ENCODE measurements at regions not wholly inside any gene's neighbourhood (a gene's known extent, or its start where the extent isn't known, plus 50 kb on each side); places are given as distances from the start of the nearest gene placed in this dataset.
"Not testable (repeated sequence)": the region's sequence is repeated elsewhere in the genome, so short reads cannot be mapped to it uniquely, and the experiment has no call there.

GRCh38 chr10:108612485-108612884 is 1310.8 kb downstream of the XPNPEP1 start:
- H3K27ac ChIP-seq (ENCODE audit: low read length), result no peak overlapping the region
- no peaks in the 10 kb centered on the region for H3K4me1 ChIP-seq (ENCODE audit: control insufficient read depth, insufficient read depth, low read length)
- H3K9me3 ChIP-seq (ENCODE audit: control insufficient read depth, insufficient read depth, low read depth, low read length), result no peaks in the 10 kb centered on the region
- ATAC-seq (no peak), DNase-seq (ENCODE audit: low read depth, low spot score) (no peak)
- ChIA-PET POLR2A (no interaction called here), CTCF (no interaction called here)
- no peak overlapping the region for H3K4me3 ChIP-seq (ENCODE audit: low read depth in 2 of 2, low read length in 2 of 2)
- no TSS peak for BruUV-seq (replicated peaks)
- H3K36me3 ChIP-seq (ENCODE audit: control insufficient read depth, insufficient read depth, low read length), result no peaks in the 10 kb centered on the region
- H3K27me3 ChIP-seq (ENCODE audit: control insufficient read depth, insufficient read depth, low read length), result no peaks in the 10 kb centered on the region
- intact Hi-C loops (cut with micrococcal nuclease; ENCODE audit: unreplicated experiment), result no loop called here
- in situ Hi-C loops (cut with HindIII; ENCODE audit: low pct_unique_long_range_greater_than_20kb, low sequenced_read_pairs), result no loop called here
- no peak for TF ChIP-seq TCF7L2 (IDR thresholded peaks at IDR 0.05; ENCODE audit: low read depth, low read length)

DNA sequence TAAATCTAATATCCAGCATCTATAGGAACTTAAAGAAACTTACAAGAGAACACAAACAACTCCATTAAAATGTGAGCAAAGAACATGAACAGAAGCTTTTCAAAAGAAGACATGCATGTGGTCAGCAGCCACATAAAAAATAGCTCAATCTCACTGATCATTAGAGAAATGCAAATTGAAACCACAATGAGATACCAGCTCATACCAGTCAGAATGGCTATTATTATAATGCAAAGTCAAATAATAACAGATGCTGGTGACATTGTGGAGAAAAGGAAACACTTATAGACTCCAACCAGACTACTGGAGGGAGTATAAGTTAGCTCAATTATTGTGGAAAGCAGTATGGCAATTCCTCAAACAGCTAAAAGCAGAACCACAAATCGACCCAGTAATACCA is 1314.5 kb downstream of the XPNPEP1 start:
- TF ChIP-seq SIN3A (IDR thresholded peaks at IDR 0.05; ENCODE audit: borderline replicate concordance, insufficient read depth, low read depth, low read length) (no peak), POLR2AphosphoS5 (IDR thresholded peaks at IDR 0.05; ENCODE audit: low read depth, low read length) (no peak), TCF7L2 (IDR thresholded peaks at IDR 0.05; ENCODE audit: low read depth, low read length) (no peak)
- TF ChIP-seq, protein P1, sequence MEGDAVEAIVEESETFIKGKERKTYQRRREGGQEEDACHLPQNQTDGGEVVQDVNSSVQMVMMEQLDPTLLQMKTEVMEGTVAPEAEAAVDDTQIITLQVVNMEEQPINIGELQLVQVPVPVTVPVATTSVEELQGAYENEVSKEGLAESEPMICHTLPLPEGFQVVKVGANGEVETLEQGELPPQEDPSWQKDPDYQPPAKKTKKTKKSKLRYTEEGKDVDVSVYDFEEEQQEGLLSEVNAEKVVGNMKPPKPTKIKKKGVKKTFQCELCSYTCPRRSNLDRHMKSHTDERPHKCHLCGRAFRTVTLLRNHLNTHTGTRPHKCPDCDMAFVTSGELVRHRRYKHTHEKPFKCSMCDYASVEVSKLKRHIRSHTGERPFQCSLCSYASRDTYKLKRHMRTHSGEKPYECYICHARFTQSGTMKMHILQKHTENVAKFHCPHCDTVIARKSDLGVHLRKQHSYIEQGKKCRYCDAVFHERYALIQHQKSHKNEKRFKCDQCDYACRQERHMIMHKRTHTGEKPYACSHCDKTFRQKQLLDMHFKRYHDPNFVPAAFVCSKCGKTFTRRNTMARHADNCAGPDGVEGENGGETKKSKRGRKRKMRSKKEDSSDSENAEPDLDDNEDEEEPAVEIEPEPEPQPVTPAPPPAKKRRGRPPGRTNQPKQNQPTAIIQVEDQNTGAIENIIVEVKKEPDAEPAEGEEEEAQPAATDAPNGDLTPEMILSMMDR (IDR thresholded peaks at IDR 0.05), result no peak
- TF ChIP-seq, protein P2, sequence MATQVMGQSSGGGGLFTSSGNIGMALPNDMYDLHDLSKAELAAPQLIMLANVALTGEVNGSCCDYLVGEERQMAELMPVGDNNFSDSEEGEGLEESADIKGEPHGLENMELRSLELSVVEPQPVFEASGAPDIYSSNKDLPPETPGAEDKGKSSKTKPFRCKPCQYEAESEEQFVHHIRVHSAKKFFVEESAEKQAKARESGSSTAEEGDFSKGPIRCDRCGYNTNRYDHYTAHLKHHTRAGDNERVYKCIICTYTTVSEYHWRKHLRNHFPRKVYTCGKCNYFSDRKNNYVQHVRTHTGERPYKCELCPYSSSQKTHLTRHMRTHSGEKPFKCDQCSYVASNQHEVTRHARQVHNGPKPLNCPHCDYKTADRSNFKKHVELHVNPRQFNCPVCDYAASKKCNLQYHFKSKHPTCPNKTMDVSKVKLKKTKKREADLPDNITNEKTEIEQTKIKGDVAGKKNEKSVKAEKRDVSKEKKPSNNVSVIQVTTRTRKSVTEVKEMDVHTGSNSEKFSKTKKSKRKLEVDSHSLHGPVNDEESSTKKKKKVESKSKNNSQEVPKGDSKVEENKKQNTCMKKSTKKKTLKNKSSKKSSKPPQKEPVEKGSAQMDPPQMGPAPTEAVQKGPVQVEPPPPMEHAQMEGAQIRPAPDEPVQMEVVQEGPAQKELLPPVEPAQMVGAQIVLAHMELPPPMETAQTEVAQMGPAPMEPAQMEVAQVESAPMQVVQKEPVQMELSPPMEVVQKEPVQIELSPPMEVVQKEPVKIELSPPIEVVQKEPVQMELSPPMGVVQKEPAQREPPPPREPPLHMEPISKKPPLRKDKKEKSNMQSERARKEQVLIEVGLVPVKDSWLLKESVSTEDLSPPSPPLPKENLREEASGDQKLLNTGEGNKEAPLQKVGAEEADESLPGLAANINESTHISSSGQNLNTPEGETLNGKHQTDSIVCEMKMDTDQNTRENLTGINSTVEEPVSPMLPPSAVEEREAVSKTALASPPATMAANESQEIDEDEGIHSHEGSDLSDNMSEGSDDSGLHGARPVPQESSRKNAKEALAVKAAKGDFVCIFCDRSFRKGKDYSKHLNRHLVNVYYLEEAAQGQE (IDR thresholded peaks at IDR 0.05; ENCODE audit: insufficient read depth in 1 of 2, low read depth in 2 of 2, low read length in 1 of 2), result no peak

DNA sequence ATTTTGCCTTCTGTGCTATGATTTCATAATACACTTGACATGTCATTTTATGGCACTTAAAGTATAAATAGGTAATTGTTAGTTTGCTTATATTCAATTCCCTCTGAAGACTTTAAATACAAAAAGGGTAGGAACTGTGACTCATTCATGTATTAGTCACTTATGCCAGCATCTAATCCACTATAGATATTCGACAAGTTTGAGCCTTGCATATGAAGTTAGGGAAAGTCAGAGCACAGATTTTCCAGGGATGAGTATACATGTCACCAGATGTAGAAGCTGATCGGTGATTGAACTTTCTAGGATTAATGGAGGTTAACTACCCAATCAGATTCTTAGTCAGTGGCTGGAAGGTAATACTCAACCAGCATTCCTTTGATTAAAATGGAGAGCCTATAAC is 1321.5 kb downstream of the XPNPEP1 start:
- ATAC-seq (no peak), DNase-seq (ENCODE audit: low read depth, low spot score) (no peak)
- intact Hi-C loops (cut with micrococcal nuclease; ENCODE audit: unreplicated experiment) (no loop called here), in situ Hi-C loops (cut with HindIII; ENCODE audit: low pct_unique_long_range_greater_than_20kb, low sequenced_read_pairs) (no loop called here)
- Histone ChIP-seq H3K36me3 (ENCODE audit: control insufficient read depth, insufficient read depth, low read length) (no peaks in the 10 kb centered on the region), H3K4me3 (ENCODE audit: low read depth in 2 of 2, low read length in 2 of 2) (no peak overlapping the region), H3K27me3 (ENCODE audit: control insufficient read depth, insufficient read depth, low read length) (no peaks in the 10 kb centered on the region), H3K27ac (ENCODE audit: low read length) (no peak overlapping the region), H3K4me1 (ENCODE audit: control insufficient read depth, insufficient read depth, low read length) (no peaks in the 10 kb centered on the region), H3K9me3 (ENCODE audit: control insufficient read depth, insufficient read depth, low read depth, low read length) (no peaks in the 10 kb centered on the region)
- ChIA-PET CTCF (no interaction called here), POLR2A (no interaction called here)
- BruUV-seq (replicated peaks), result no TSS peak
- TF ChIP-seq, protein P1 (IDR thresholded peaks at IDR 0.05), result no peak
- TF ChIP-seq, protein P2 (IDR thresholded peaks at IDR 0.05; ENCODE audit: insufficient read depth in 1 of 2, low read depth in 2 of 2, low read length in 1 of 2), result no peak
- no peak for TF ChIP-seq POLR2AphosphoS5 (IDR thresholded peaks at IDR 0.05; ENCODE audit: low read depth, low read length)
- no peak for TF ChIP-seq SIN3A (IDR thresholded peaks at IDR 0.05; ENCODE audit: borderline replicate concordance, insufficient read depth, low read depth, low read length)
- no peak for TF ChIP-seq TCF7L2 (IDR thresholded peaks at IDR 0.05; ENCODE audit: low read depth, low read length)

More for the DNA sequence above, 1314.5 kb downstream of the XPNPEP1 start:
- DNase-seq (ENCODE audit: low read depth, low spot score), result no peak
- no peaks in the 10 kb centered on the region for H3K4me1 ChIP-seq (ENCODE audit: control insufficient read depth, insufficient read depth, low read length)
- in situ Hi-C loops (cut with HindIII; ENCODE audit: low pct_unique_long_range_greater_than_20kb, low sequenced_read_pairs), result no loop called here
- BruUV-seq (replicated peaks), result no TSS peak
- intact Hi-C loops (cut with micrococcal nuclease; ENCODE audit: unreplicated experiment), result no loop called here
- ChIA-PET CTCF (no interaction called here), POLR2A (no interaction called here)
- no peak overlapping the region for H3K27ac ChIP-seq (ENCODE audit: low read length)
- H3K36me3 ChIP-seq (ENCODE audit: control insufficient read depth, insufficient read depth, low read length), result no peaks in the 10 kb centered on the region
- no peaks in the 10 kb centered on the region for H3K9me3 ChIP-seq (ENCODE audit: control insufficient read depth, insufficient read depth, low read depth, low read length)
- H3K27me3 ChIP-seq (ENCODE audit: control insufficient read depth, insufficient read depth, low read length), result no peaks in the 10 kb centered on the region
- H3K4me3 ChIP-seq (ENCODE audit: low read depth in 2 of 2, low read length in 2 of 2), result no peak overlapping the region
- no peak for ATAC-seq

DNA sequence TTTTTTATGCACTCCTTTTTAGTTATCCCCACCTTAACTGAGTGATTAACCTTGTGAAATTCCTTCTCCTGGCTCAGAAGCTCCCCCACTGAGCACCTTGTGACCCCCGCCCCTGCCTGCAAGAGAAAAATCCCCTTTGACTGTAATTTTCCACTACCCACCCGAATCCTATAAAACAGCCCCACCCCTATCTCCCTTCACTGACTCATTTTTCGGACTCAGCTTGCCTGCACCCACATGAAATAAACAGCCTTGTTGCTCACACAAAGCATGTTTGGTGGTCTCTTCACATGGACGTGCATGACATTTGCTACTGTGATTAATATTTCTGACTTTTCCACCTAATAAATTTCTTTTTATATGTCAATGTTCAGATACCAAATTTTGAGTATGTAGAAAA is 1322.8 kb downstream of the XPNPEP1 start:
- DNase-seq (ENCODE audit: low read depth, low spot score); ATAC-seq; H3K4me3 ChIP-seq (ENCODE audit: low read depth in 2 of 2, low read length in 2 of 2); H3K36me3 ChIP-seq (ENCODE audit: control insufficient read depth, insufficient read depth, low read length); in situ Hi-C loops (cut with HindIII; ENCODE audit: low pct_unique_long_range_greater_than_20kb, low sequenced_read_pairs); CTCF ChIA-PET; H3K9me3 ChIP-seq (ENCODE audit: control insufficient read depth, insufficient read depth, low read depth, low read length); BruUV-seq (replicated peaks); H3K27me3 ChIP-seq (ENCODE audit: control insufficient read depth, insufficient read depth, low read length); intact Hi-C loops (cut with micrococcal nuclease; ENCODE audit: unreplicated experiment); POLR2A ChIA-PET; H3K4me1 ChIP-seq (ENCODE audit: control insufficient read depth, insufficient read depth, low read length); H3K27ac ChIP-seq (ENCODE audit: low read length): not testable (repeated sequence)

All from Panc1 (cell line).